PFSK-1 (cell line): ENCODE measurements at regions not wholly inside any gene's neighbourhood (a gene's known extent, or its start where the extent isn't known, plus 50 kb on each side); places are given as distances from the start of the nearest gene placed in this dataset.

ENCODE experiments used
- FOXP2 ChIP-seq: optimal IDR thresholded peaks from 2 replicates; pipeline ENCODE3; 2011; ENCODE audit warnings: borderline replicate concordance, control low read depth, inconsistent platforms; ENCODE audit not compliant: insufficient read depth; ENCODE audit errors: extremely low read length, extremely low read depth
- POLR2AphosphoS5 ChIP-seq: IDR thresholded peaks from 2 replicates; pipeline ENCODE4 v1.6.1; 2012; ENCODE audit warnings: low read depth, mild to moderate bottlenecking, control low read depth, low read length, moderate library complexity
- REST ChIP-seq, 2 experiments: IDR thresholded peaks; 2 replicates each; pipeline versions ENCODE4 v1.6.1 to v1.8.0; 2011 to 2012; ENCODE audit warnings: low read depth in 2 of 2, low read length in 2 of 2, control low read depth in 1 of 2, inconsistent platforms in 1 of 2, mild to moderate bottlenecking in 1 of 2, moderate library complexity in 1 of 2; ENCODE audit not compliant: insufficient read depth in 1 of 2
- SIN3A ChIP-seq: IDR thresholded peaks from 2 replicates; pipeline ENCODE4 v1.6.1; 2012; ENCODE audit warnings: mild to moderate bottlenecking, low read length, moderate library complexity, borderline replicate concordance; ENCODE audit not compliant: insufficient read depth
- TAF1 ChIP-seq: IDR thresholded peaks from 2 replicates; pipeline ENCODE4 v1.6.1; 2012; ENCODE audit warnings: low read length, control low read depth, borderline replicate concordance; ENCODE audit not compliant: insufficient read depth

- TF ChIP-seq FOXP2 = no peak
- TF ChIP-seq TAF1 = no peak
- no peak for TF ChIP-seq POLR2AphosphoS5
- TF ChIP-seq SIN3A = no peak
- TF ChIP-seq REST (IDR thresholded peaks at IDR 0.05; ENCODE audit: insufficient read depth in 1 of 2, low read depth in 2 of 2, low read length in 2 of 2) = no peak
Measured at GRCh38 chr15:85984241-85984640, 95.4 kb upstream of the AGBL1 start.

DNA sequence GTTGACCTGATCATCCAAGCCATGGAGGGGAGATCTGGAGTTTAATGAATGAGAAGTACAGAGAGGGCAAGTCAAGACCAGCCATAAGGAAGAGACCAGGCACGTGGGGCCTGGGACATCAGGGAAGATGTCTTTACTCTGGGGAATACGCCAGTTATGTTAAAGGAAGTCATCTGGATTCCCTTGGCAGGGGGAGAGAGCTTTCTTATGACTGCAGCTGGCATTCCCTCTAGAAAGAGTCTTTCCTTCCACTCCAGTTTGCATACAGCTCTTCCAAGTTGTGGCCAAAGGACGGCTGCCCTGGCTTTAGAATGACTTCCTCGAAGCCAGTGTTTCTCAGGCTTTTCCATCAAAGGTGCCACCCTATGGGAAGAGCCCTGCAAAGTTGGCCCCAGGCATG is 93.6 kb upstream of the AGBL1 start:
- no peak for TF ChIP-seq SIN3A

GRCh38 chr15:85986741-85987140 is 92.9 kb upstream of the AGBL1 start:
- TF ChIP-seq FOXP2 (no peak), REST (IDR thresholded peaks at IDR 0.05; ENCODE audit: insufficient read depth in 1 of 2, low read depth in 2 of 2, low read length in 2 of 2) (no peak), SIN3A (no peak), POLR2AphosphoS5 (no peak), TAF1 (no peak)

- TF ChIP-seq SIN3A = no peak
- no peak for TF ChIP-seq REST (IDR thresholded peaks at IDR 0.05; ENCODE audit: insufficient read depth in 1 of 2, low read depth in 2 of 2, low read length in 2 of 2)
- no peak for TF ChIP-seq FOXP2
- TF ChIP-seq TAF1 = no peak
- TF ChIP-seq POLR2AphosphoS5 = no peak
Measured at GRCh38 chr15:85988741-85989140, 90.9 kb upstream of the AGBL1 start.

- no peak for TF ChIP-seq REST (IDR thresholded peaks at IDR 0.05; ENCODE audit: insufficient read depth in 1 of 2, low read depth in 2 of 2, low read length in 2 of 2)
- TF ChIP-seq POLR2AphosphoS5 = no peak
- TF ChIP-seq FOXP2 = no peak
Measured at GRCh38 chr15:85992224-85992623, 87.4 kb upstream of the AGBL1 start.
